B cell (primary cell): ENCODE measurements at regions not wholly inside any gene's neighbourhood (a gene's known extent, or its start where the extent isn't known, plus 50 kb on each side); places are given as distances from the start of the nearest gene placed in this dataset.

Experiments
- ATAC-seq: fragments of 200-7000 bp; cut with Tn5 transposase; one replicate; pipeline ENCODE4 v1.10.0; 2021; ENCODE audit warnings: low read depth, mild to moderate bottlenecking, moderate number of reproducible peaks, moderate library complexity
- CTCF ChIA-PET: fragments of 350-600 bp; sonication (Branson Sonifier 250); formaldehyde crosslinking; loops from one replicate; lab custom pipeline; 2021; ENCODE audit warnings: antibody characterized with exemption, inconsistent platforms; lab: Charles Lee
- POLR2A ChIA-PET: fragments of 350-600 bp; sonication (Branson Sonifier 250); formaldehyde crosslinking; loops from one replicate; lab custom pipeline; 2021; ENCODE audit warnings: antibody characterized with exemption; lab: Charles Lee
- DNase-seq: peaks from one replicate; pipeline ENCODE4 v3.0.0; 2013
- H2AFZ ChIP-seq: 2 replicates; pipeline ENCODE4 v1.6.1; 2012; ENCODE audit warnings: mild to moderate bottlenecking, low read depth, low read length; ENCODE audit not compliant: insufficient read depth, poor library complexity, severe bottlenecking
- H3K27ac ChIP-seq, 2 donors: 1 replicate in 1 of 2; 2 replicates in 1 of 2; pipeline ENCODE4 v1.5.1; 2012 to 2013; ENCODE audit warnings: low read length in 2 of 2, mild to moderate bottlenecking in 2 of 2, moderate library complexity in 1 of 2
- H3K27me3 ChIP-seq, 4 experiments: fragments of 200-600 bp in 1 of 4; sonication (generic) in 1 of 4; replicated peaks in 1 of 4; 1 replicate in 2 of 4; 2 replicates in 2 of 4; pipeline versions ENCODE4 v1.6.1 to v1.7.0; 2013 to 2016; ENCODE audit warnings: low read length in 3 of 4, mild to moderate bottlenecking in 2 of 4, mixed read lengths in 1 of 4, moderate library complexity in 1 of 4; ENCODE audit not compliant: insufficient read depth in 4 of 4, control insufficient read depth in 3 of 4; ENCODE audit errors: control extremely low read depth in 1 of 4
- H3K36me3 ChIP-seq, 2 experiments: replicated peaks in 1 of 2; 1 replicate in 1 of 2; 2 replicates in 1 of 2; pipeline versions ENCODE4 v1.6.1 to v1.7.1; 2013; ENCODE audit warnings: low read length in 1 of 2; ENCODE audit not compliant: insufficient read depth in 2 of 2, control insufficient read depth in 1 of 2; ENCODE audit errors: control extremely low read depth in 1 of 2, extremely low read depth in 1 of 2
- H3K4me1 ChIP-seq, 2 donors: fragments of 200-600 bp in 1 of 2; sonication (generic) in 1 of 2; 1 replicate in 1 of 2; 2 replicates in 1 of 2; pipeline versions ENCODE4 v1.5.1 to v1.6.1; 2013 to 2017; ENCODE audit warnings: low read length in 2 of 2; ENCODE audit not compliant: control insufficient read depth in 2 of 2, insufficient read depth in 2 of 2
- H3K4me2 ChIP-seq: replicated peaks from 2 replicates; pipeline ENCODE3; 2012; ENCODE audit warnings: mild to moderate bottlenecking, low read depth, low read length; ENCODE audit not compliant: poor library complexity, severe bottlenecking
- H3K4me3 ChIP-seq, 5 experiments: fragments of 200-600 bp in 1 of 5; sonication (generic) in 1 of 5; 1 replicate in 3 of 5; 2 replicates in 2 of 5; pipeline versions ENCODE4 v1.5.1 to v1.7.0; 2011 to 2016; ENCODE audit warnings: low read length in 4 of 5, mild to moderate bottlenecking in 4 of 5, low read depth in 2 of 5, control low read depth in 1 of 5, moderate library complexity in 1 of 5; ENCODE audit not compliant: insufficient read depth in 1 of 5; ENCODE audit errors: control extremely low read depth in 1 of 5, extremely low read depth in 1 of 5
- H3K79me2 ChIP-seq: fragments of 200-600 bp; sonication (generic); one replicate; pipeline ENCODE4 v1.6.0; 2016; ENCODE audit warnings: low read length; ENCODE audit not compliant: control insufficient read depth, insufficient read depth
- H3K9ac ChIP-seq: fragments of 200-600 bp; sonication (generic); 2 replicates; pipeline ENCODE4 v1.6.1; 2017; ENCODE audit warnings: mild to moderate bottlenecking, low read length, moderate library complexity
- H3K9me3 ChIP-seq, 3 donors: one replicate each; pipeline versions ENCODE4 v1.6.1 to v1.7.1; 2013; ENCODE audit warnings: low read length in 2 of 3; ENCODE audit not compliant: control insufficient read depth in 2 of 3, insufficient read depth in 1 of 3; ENCODE audit errors: control extremely low read depth in 1 of 3
- H4K20me1 ChIP-seq: 2 replicates; pipeline ENCODE4 v1.6.0; 2012; ENCODE audit warnings: mild to moderate bottlenecking, low read length; ENCODE audit not compliant: insufficient read depth, control insufficient read depth, poor library complexity, severe bottlenecking
- H3K27ac Mint-ChIP-seq: one replicate; pipeline ENCODE4 v1.8.0; 2021; ENCODE audit warnings: mixed read lengths
- H3K27me3 Mint-ChIP-seq: one replicate; pipeline ENCODE4 v1.8.0; 2021; ENCODE audit warnings: mixed read lengths
- H3K4me1 Mint-ChIP-seq: one replicate; pipeline ENCODE4 v1.8.0; 2021; ENCODE audit warnings: mixed read lengths
- H3K4me3 Mint-ChIP-seq: one replicate; pipeline ENCODE4 v1.8.0; 2021; ENCODE audit warnings: mixed read lengths
- H3K9me3 Mint-ChIP-seq: one replicate; pipeline ENCODE4 v1.8.0; 2022; ENCODE audit warnings: mixed read lengths; ENCODE audit not compliant: insufficient read depth
- CTCF ChIP-seq: fragments of 200-600 bp; IDR thresholded peaks from one replicate; pipeline ENCODE4 v1.8.0; 2022; ENCODE audit warnings: antibody characterized with exemption, mild to moderate bottlenecking
- EZH2 ChIP-seq: IDR thresholded peaks from 2 replicates; pipeline ENCODE4 v1.6.1; 2012; ENCODE audit warnings: borderline replicate concordance, low read depth, mild to moderate bottlenecking, moderate library complexity, low read length; ENCODE audit not compliant: insufficient read depth, poor library complexity, severe bottlenecking
- WGBS: methylation state at CpG from one replicate; pipeline ENCODE4 v1.1.5; 2013; ENCODE audit warnings: missing lambda C conversion rate; ENCODE audit not compliant: insufficient coverage; 5-methylcytosine and 5-hydroxymethylcytosine counted together
- intact Hi-C: fragments of 100-400 bp; cut with micrococcal nuclease; formaldehyde crosslinking; loops from one replicate; pipeline ENCODE4 v1.10.0; 2022

- no peak overlapping the region for H3K4me3 ChIP-seq
- no peaks in the 10 kb centered on the region for H4K20me1 ChIP-seq
- no peaks in the 10 kb centered on the region for H3K9me3 Mint-ChIP-seq
- TF ChIP-seq EZH2: no peak
- TF ChIP-seq CTCF: no peak
- H2AFZ ChIP-seq: no peak overlapping the region
- H3K27me3 ChIP-seq: no peaks in the 10 kb centered on the region
- H3K9me3 ChIP-seq: no peaks in the 10 kb centered on the region
- H3K27ac ChIP-seq: no peak overlapping the region
- 93% methylated on average over 1 of the region's 1 CpG for WGBS
- H3K4me1 ChIP-seq: no peaks in the 10 kb centered on the region
- no peaks in the 10 kb centered on the region for H3K36me3 ChIP-seq
- intact Hi-C loops: no loop called here
- H3K27me3 Mint-ChIP-seq: no peaks in the 10 kb centered on the region
- H3K9ac ChIP-seq: no peak overlapping the region
- no peaks in the 10 kb centered on the region for H3K4me1 Mint-ChIP-seq
- no peak overlapping the region for H3K27ac Mint-ChIP-seq
- DNase-seq: no peak
- H3K4me2 ChIP-seq: no peak overlapping the region
- ChIA-PET CTCF (no interaction called here), POLR2A (no interaction called here)
- no peaks in the 10 kb centered on the region for H3K79me2 ChIP-seq
- no peak for ATAC-seq
- H3K4me3 Mint-ChIP-seq: no peak overlapping the region
These were observed 1109.6 kb upstream of the CADM2 start for GRCh38 chr3:83849106-83849730.

DNA sequence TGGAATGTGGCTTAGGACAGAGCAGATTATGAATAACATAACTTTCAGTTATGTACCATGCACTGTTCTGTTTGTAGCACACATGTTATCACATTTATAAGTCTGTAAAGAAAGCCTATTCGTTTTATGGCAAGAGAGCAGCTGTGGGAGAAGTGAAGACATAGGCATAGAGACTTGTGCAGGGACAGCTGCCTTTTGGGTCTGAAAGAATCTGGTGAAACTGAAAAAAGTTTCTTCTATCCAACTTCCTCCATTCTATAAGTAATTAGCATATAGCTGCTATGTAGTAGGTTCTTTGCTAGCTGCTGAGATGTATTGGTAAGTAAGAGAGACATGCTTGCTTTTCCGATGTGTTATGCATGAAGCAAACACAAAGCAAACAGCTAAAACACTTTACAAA is 1095.4 kb upstream of the CADM2 start:
- Mint-ChIP-seq H3K4me1 (no peaks in the 10 kb centered on the region), H3K9me3 (no peaks in the 10 kb centered on the region), H3K27me3 (no peaks in the 10 kb centered on the region), H3K4me3 (no peak overlapping the region), H3K27ac (no peak overlapping the region)
- no peak overlapping the region for H3K4me3 ChIP-seq
- DNase-seq (no peak), ATAC-seq (no peak)
- ChIA-PET POLR2A (no interaction called here), CTCF (no interaction called here)
- intact Hi-C loops: no loop called here
- no peak overlapping the region for H3K27ac ChIP-seq
- TF ChIP-seq EZH2: no peak
- no peak for TF ChIP-seq CTCF
- H3K4me2 ChIP-seq: no peak overlapping the region
- no CpG with 5 or more reads among the region's 2 CpGs for WGBS
- no peak overlapping the region for H2AFZ ChIP-seq
- H4K20me1 ChIP-seq: no peaks in the 10 kb centered on the region
- no peaks in the 10 kb centered on the region for H3K4me1 ChIP-seq
- H3K27me3 ChIP-seq: no peaks in the 10 kb centered on the region
- H3K9ac ChIP-seq: no peak overlapping the region
- no peaks in the 10 kb centered on the region for H3K79me2 ChIP-seq
- H3K9me3 ChIP-seq: peaks cover 0 to 6% (median 0%) of the 10 kb centered on the region in 3 donors
- no peaks in the 10 kb centered on the region for H3K36me3 ChIP-seq
